ENCODE measurements at regions not wholly inside any gene's neighbourhood (a gene's known extent, or its start where the extent isn't known, plus 50 kb on each side); places are given as distances from the start of the nearest gene placed in this dataset.
"Not testable (repeated sequence)": the region's sequence is repeated elsewhere in the genome, so short reads cannot be mapped to it uniquely, and the experiment has no call there.

DNA sequence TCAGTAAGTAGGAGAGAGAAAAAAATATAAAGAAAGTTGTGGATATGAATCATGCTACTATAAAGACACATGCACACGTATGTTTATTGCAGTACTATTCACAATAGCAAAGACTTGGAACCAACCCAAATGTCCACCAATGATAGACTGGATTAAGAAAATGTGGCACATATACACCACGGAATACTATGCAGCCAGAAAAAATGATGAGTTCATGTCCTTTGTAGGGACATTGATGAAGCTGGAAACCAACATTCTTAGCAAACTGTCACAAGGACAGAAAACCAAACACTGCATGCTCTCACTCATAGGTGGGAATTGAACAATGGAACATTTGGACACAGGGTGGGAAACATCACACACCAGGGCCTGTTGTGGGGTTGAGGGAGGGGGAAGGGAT lies 200.3 kb upstream of the IVNS1ABP start:
- not testable (repeated sequence) for DNase-seq (ENCODE audit: extremely low read depth in 1 of 2, low read depth in 1 of 2)

DNA sequence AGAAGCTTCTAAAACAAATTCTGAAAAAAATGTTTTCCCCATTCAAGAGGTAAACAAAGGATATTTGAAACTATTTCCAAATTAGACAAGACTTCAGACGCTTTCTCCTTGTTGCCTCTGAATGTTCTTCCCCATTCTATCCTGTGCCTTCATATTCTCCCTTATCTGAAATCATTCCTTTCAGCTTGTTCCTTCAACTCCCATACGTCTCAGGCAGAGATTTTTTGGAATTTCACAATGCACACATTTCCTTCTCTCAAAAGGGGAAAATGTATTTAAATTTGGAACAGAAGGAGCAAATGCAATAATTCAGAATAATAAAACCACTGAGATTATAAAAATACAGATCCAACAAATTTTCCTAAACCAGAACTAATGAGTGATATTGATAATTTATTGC lies 198.7 kb upstream of the IVNS1ABP start:
- no peak for DNase-seq (ENCODE audit: extremely low read depth in 1 of 2, low read depth in 1 of 2)

DNA sequence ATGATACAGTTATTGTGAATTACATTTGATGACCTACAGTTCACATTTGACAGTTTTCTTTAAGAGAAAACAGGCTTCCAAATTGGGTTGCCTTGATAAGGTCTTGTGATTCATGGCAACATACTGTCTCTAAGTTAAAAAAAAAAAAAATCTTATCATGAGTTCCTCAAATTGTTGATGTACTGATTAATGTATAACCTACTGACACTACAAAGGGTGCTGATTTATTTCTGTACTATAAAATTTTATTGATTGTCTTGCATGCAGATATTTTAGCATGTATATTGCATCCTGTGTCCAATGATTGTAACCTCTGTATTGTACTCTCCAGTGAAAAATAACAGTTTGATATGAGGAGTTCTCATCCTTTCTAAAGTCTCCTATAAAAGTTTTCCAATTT lies 197.3 kb upstream of the IVNS1ABP start:
- no peak for DNase-seq (ENCODE audit: extremely low read depth in 1 of 2, low read depth in 1 of 2)

DNA sequence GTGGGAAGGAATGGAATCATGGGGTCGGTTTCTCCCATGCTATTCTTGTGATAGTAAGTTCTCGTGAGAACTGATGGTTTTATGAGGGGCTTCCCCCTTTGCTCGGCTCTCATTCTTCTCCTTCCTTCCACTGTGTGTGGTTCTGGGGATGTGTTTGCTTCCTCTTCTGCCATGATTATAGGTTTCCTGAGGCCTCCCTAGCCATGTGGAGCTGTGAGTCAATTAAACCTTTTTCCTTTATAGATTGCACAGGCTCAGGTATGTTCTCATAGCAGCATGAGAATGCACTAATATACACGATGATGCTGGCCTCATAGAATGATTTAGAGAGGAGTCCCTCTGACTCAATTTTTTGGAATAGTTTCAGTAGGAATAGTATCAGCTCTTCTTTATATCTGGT lies 195.4 kb upstream of the IVNS1ABP start:
- no peak for DNase-seq (ENCODE audit: extremely low read depth in 1 of 2, low read depth in 1 of 2)

DNA sequence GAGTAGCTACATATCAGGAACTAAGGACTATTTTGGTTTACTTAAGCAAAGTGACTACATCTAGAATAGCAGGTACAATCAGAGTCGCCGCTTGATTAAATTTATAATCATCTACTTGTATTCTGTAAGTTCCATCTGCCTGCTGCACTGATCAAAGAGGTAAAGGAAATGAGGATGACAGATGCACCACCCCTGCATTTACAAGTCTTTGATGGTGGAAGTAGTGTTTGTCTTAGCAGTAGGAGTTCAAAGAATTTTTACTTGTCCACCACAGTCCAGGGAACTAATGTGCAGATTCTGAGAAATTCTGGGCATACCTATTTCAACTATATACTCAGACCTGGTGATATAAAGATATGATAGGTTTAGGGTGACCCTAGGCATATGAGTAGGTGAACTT lies 184.1 kb upstream of the IVNS1ABP start:
- DNase-seq (ENCODE audit: extremely low read depth in 1 of 2, low read depth in 1 of 2), result no peak

DNA sequence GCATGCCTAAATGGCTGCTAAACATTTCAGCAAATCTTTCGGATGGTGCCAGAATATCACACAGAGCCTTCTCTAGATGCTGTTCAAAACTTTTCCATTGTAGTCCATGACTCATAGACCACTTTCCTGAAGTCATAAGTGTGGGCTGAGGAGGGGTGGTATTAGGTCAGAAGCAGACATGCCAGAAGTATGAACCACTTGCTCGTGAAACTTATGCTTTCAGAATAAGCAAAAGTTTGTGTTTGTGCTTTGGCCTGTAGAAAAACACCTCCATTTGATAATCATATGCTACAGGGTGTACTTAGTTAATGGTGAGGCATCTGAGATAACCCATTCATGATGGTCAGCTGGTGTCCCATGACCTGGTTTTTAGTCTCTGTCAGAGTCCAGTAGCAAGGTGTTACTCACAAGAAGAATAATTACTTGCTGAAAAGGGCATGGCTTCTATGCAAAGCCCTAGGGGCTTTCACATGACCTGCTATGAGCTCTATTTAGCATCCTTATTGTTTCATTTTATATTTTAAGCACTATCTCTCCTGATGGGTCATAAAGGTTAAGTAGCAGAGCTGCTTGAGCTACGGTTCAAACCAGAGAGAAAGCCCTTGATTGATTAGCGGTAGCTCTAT lies 183.1 kb upstream of the IVNS1ABP start:
- peak in 1 of 2 donors; percentile 13 for DNase-seq (ENCODE audit: extremely low read depth in 1 of 2, low read depth in 1 of 2)

DNA sequence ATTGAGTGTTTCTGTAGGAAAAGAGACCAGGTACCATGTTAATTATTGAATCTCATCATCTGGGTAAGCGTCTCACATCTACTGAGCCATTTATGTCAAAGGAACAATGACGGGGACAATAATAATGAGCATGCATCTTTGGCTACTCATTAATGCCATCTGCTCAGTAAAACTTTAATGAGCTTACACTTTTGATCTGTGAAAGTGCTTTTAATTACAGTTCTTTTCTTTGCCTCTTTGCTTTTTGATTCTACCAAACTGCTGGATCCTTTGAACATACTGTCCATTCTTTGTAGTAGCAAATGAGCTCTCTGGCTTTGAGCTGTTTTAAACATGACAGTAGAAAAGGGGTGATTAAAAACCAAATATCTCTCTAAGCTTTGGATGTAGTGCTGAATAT lies 181.2 kb upstream of the IVNS1ABP start:
- no peak for DNase-seq (ENCODE audit: extremely low read depth in 1 of 2, low read depth in 1 of 2)

DNA sequence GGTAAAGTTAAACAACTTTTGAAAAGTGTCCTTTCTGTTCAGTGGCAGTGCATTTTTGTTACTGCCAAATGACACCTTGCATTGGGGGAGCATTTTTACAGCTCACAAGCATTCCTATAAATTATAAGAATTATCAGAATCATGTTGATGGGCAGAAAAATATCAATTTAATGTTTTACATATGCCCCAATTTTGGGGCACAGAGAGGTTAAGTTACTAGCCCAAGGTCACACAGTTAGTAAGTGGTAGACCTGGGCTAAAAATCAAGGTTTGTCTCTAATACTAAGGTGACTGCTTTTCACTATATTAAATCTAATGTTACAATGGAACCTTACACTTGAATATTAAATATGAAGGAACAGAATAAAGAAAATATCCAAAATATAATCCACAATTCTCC lies 180.1 kb upstream of the IVNS1ABP start:
- no peak for DNase-seq (ENCODE audit: extremely low read depth in 1 of 2, low read depth in 1 of 2)

DNA sequence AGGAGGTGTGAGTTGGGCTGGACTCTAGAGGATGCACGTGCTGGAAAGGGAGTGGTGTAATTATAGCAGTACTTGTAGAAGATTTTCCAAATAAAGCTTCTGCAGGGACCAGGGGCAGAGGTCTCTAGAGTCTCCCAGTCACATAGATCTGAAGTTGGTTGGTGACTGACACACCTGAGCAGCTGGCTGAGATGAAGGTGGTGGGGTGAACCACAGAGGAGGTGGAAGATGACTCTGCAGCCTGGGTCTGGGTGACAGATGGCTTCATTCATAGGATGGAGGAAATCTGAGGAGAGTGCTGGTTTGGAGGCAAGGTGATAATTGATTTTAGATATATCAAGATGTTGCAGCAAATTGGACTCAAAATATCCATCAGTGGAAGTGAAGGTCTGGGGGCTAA lies 178.9 kb upstream of the IVNS1ABP start:
- no peak for DNase-seq (ENCODE audit: extremely low read depth in 1 of 2, low read depth in 1 of 2)

DNA sequence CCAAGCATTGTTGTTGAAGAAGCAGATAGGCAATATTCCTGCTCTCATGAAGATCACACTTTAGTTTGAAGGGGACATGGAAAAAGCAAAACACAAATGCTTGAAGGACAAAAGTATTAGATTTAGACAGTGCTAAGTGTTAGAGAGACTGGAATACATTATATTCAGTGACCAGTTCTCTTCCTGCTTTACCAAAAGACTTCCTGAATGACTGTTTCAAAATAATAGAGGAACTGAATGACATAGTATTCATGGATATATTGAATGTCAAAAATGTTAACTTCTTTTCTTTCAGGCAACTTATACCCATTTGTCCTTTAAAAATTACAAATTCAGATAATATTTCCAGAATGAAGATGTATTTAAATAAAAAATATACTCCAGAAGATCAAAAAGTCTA lies 178.0 kb upstream of the IVNS1ABP start:
- no peak for DNase-seq (ENCODE audit: extremely low read depth in 1 of 2, low read depth in 1 of 2)

DNA sequence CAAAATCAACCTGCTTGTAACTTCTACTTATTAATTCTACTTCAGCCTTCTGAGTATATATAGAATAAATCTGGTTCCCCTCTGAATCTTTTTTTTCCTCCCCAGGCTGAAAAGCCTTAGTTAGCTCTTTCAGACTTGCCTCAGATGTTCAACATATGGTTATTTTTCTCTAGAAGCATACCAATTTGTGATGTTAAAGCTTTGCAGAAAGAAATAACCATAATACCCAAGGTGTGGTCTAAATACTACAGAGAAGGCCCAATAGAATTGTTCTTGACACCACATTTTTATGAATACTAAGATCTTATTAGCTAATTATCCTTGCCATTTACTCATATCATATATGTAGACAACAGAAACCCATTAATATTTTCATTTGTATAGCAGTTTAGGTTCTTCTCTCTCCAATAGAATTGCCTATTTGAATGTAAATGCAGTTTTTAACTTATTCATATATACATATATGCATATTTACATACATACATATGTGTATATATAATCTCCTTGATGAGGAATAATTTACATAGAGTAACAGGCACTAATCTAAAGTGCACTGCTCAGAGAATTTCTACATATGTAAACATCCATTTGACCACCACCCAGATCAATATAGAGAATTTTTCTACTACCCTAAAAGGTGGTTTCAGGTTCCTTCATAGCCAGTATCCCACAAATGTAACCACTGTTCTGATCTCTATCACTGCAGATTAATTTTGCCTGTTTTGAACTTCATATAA lies 175.2 kb upstream of the IVNS1ABP start:
- no peak for DNase-seq (ENCODE audit: extremely low read depth in 1 of 2, low read depth in 1 of 2)

DNA sequence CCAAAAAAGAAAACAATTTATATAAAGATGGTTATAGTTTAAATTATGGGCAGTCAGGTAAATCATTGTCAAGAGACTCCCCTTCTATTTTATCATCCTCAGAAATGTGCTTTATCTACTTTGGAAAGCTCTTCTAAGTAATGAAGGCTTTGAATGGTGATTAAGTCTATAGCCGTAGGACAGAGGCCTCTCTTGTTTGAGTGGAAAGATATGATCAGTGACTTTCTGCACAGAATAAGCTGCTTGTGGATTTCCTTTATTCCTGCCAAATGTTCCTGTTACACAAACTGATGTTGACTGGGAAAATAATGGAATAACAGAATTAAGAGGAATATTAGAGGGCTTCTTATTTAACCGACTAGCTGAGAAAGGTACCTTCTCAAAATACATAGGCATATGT lies 174.6 kb upstream of the IVNS1ABP start:
- no peak for DNase-seq (ENCODE audit: extremely low read depth in 1 of 2, low read depth in 1 of 2)

DNA sequence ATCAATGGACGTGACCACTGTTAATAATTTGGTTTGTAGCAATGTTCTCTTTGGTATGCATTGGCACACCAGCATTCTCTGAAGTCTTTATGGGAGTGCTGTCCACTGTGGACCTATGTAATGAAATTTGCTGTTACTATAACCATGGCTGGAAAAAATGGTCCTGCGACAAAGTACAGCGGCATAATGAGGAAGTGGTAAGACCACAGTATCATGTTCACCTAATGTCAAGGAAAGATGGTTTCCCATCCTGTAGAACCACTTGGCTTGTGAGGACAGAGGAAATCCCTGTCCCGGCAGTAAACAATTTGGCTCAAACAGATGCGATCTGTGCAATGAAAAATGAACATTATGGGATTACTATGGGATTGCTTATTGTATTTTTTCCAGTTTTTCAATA lies 173.9 kb upstream of the IVNS1ABP start:
- no peak for DNase-seq (ENCODE audit: extremely low read depth in 1 of 2, low read depth in 1 of 2)

DNA sequence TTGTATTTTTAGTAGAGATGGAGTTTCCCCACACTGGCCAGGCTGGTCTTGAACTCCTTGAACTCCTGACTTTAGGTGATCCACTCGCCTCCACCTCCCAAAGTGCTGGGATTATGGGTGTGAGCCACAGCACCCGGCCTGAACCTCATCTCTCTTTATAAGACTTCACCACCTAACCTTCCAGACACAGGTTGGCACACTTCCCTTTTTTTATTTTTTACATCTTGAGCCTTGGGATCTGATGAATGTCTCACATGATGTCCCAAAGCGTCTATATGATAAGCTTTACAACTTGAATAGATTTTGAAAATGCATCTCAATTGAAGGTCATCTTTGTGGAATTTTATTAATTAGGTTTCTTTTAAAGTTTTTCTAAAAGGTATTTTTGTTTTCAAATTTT lies 172.4 kb upstream of the IVNS1ABP start:
- no peak for DNase-seq (ENCODE audit: extremely low read depth in 1 of 2, low read depth in 1 of 2)

DNA sequence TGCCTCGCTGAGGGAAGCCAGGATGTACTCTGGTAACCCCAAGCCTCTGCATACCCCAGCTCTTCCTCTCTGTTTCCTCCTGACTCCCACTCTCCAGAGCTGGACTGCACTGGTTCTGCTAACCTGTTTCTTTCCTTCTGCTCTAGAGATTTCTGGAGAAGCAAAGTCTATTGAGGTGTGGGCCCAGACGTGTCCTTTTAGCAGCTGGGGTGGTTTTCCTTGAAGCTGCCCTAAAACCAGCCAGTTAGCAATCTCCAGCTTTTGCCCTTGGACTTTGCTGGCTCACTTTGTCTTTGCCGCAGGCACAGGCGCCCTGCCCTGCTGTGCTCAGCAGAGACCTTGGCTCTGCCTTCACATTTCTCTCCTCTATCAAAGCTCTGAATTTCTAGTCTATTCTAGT lies 171.8 kb upstream of the IVNS1ABP start:
- no peak for DNase-seq (ENCODE audit: extremely low read depth in 1 of 2, low read depth in 1 of 2)

DNA sequence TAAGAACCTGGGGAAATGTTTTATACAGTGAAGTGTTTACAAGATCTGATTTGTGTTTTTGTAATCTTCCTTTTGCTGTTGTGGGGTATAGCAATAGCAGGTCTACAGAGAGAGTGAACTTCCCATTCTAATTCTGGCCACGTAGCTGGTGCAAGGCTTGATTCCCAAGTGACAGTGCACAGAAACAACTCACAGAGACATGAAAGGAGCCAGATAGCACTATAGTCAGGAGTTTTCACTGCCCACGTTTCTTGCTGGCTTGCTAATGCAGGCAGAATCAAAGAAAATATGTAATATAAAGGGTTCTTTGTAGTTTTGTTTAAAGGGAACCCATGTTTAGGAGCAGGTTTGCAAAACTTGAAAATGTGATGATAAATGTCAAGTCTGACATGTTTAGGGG lies 170.9 kb upstream of the IVNS1ABP start:
- no peak for DNase-seq (ENCODE audit: extremely low read depth in 1 of 2, low read depth in 1 of 2)

DNA sequence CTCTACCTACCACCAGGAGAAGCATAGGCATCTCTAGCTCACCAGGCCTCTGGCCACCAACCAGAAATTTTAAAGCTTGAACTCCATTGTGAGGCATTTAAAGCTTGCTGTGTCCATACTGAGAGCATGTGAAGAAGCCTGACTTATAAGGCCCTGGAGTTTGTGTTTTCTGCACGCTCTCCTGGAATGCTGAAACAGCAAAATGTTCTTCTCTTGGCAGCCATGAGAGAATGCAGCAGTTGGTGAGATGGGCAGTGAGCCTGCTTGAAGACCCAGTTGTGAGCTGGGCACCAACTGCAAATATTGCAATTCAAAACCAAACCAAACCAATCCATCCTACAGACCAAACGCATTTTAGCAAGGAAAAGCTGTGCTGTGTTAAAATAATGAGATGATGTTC lies 170.0 kb upstream of the IVNS1ABP start:
- DNase-seq (ENCODE audit: extremely low read depth in 1 of 2, low read depth in 1 of 2), result no peak

DNA sequence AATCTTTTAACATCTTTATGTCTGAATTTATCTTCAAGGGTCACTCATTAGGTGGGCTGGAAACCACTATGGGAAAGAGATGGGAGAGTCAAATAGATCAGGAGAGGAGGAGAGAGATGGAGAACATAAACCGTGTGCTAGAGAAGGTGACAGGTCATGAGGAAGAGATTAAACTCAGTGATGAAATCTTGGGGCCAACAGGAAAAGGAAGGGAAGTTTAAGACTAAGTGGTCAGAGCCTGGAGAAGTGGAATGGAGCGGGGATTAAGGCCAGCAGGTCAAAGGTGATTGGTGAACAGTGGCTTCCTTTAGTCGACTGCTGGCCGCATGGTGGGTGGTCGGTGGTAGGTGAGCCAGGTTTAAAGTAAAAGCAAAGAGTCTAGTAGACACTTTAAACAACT lies 169.3 kb upstream of the IVNS1ABP start:
- no peak for DNase-seq (ENCODE audit: extremely low read depth in 1 of 2, low read depth in 1 of 2)

DNA sequence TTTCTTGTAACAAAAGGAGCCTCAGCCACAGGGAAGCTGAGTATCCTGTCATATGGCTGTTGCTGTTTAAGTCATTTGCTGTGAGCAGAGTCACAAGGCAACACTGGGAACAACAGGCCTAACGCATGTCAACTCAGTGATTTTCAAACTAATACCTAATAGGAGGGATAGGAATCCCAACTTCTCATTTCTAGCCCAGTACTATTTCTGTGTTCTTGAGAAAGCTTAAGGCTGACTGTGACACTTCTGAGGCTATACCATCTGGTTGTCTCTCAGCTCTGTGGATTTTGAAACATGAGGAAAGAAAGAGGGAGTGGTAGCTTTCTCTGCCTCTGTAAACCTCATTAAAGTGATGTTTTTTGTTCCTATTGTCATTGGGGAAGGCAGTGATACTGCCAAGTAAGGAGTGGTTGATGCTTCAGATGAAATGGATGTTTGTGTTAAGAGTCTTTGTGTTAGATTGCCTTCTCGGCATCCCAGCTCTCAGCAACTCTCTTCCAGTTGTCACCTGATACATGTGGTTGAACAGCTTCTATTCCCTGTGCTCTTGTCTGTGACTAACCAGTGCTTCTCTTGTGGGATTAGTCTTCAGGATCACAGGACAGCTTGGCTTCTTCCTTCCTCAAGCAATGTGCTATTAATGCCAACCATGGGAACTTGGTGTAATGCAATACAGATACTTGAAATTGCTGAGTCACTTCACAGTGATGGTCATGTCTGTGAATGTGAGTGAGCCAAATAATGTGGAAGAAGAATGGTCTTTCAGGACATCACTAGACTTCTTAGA lies 166.8 kb upstream of the IVNS1ABP start:
- no peak for DNase-seq (ENCODE audit: extremely low read depth in 1 of 2, low read depth in 1 of 2)

DNA sequence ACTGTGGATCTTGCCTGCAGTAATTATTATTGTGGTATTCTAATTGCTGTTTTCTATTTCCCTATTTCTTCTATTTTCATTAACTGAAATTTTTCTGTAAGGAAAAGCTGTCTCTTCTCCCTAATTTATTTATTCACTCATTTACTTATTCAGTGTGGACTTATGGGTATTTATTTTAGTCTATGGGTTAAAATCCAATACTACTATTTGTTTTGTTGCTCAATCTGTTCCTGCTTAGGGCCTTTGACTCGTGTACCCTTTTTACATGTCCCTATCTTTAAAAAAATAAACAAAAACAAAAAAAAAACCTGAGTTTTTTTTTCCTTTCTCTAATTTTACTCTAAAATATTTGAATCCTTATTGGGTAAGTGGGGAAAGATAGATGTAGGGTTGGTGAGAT lies 166.2 kb upstream of the IVNS1ABP start:
- DNase-seq (ENCODE audit: extremely low read depth in 1 of 2, low read depth in 1 of 2), result no peak

DNA sequence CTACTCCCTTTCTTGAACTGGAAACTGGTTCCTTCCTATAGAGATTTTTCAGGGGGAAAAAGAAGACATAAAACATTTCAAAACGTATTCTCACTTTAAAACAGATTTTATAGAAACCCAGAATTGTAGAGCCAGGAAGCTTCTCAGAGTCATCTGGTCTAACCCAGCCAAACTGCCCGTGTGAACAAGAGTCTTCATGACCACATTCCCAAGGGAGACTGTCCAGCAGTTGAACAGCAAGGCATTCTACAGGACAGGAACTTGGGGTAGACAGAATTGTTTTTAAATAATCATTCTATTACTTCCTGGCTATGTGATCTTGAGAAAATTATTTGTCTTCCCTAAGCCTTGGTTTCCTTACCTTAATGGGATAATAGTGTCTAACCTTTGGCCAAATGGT lies 163.5 kb upstream of the IVNS1ABP start:
- no peak for DNase-seq (ENCODE audit: extremely low read depth in 1 of 2, low read depth in 1 of 2)

DNA sequence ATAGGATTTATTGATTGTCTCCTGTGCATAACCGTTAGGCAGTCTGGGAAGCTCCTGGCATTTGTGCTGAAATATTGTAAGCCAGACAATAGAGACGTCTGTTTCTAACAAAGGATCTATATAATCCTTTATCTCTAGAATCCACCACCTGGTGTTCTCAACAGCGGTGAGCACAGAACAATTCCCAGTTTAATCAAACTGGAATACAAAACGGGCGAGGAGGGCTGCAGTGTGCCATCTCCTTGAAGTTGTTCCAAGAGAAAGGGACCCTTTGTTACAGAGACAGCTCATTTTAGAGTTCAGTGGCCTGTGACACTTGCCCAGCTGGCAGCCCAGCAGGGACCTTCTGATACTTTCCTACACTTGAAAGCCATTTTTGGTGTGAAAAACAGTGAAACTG lies 162.8 kb upstream of the IVNS1ABP start:
- DNase-seq (ENCODE audit: extremely low read depth in 1 of 2, low read depth in 1 of 2), result no peak
